SK-N-MC (cell line): ENCODE measurements at regions not wholly inside any gene's neighbourhood (a gene's known extent, or its start where the extent isn't known, plus 50 kb on each side); places are given as distances from the start of the nearest gene placed in this dataset.

Experiments used
- DNase-seq: peaks from one replicate; pipeline ENCODE4 v3.0.0-alpha.2; 2011; ENCODE audit warnings: low read depth, low spot score
- H3K27ac ChIP-seq: fragments of 200-600 bp; sonication (generic); 2 replicates; pipeline ENCODE4 v1.5.1; 2016; ENCODE audit warnings: mixed run types
- H3K36me3 ChIP-seq: fragments of 200-600 bp; sonication (generic); 2 replicates; pipeline ENCODE4 v1.6.1; 2017; ENCODE audit warnings: antibody characterized with exemption, low read length, mixed read lengths; ENCODE audit not compliant: insufficient read depth
- H3K4me3 ChIP-seq: fragments of 200-600 bp; sonication (generic); 2 replicates; pipeline ENCODE4 v1.5.1; 2016
- H3K9ac ChIP-seq: fragments of 200-600 bp; sonication (generic); 2 replicates; pipeline ENCODE4 v1.8.0; 2017; ENCODE audit warnings: mixed run types, mixed read lengths; ENCODE audit not compliant: insufficient read length
- H3K9me3 ChIP-seq: fragments of 200-600 bp; sonication (generic); 2 replicates; pipeline ENCODE4 v1.6.1; 2017; ENCODE audit warnings: low read depth, mild to moderate bottlenecking, antibody characterized with exemption, low read length, moderate library complexity, mixed read lengths
- EZH2 ChIP-seq: fragments of 200-600 bp; sonication (generic); IDR thresholded peaks from one replicate; pipeline ENCODE4 v1.6.1; 2017; ENCODE audit warnings: antibody characterized with exemption
- FOXP2 ChIP-seq: optimal IDR thresholded peaks from 2 replicates; pipeline ENCODE3; 2011; ENCODE audit warnings: mild to moderate bottlenecking, moderate library complexity; ENCODE audit not compliant: insufficient read depth; ENCODE audit errors: extremely low read length, control extremely low read depth
- POLR2AphosphoS5 ChIP-seq: IDR thresholded peaks from 2 replicates; pipeline ENCODE4 v1.6.1; 2012; ENCODE audit warnings: mild to moderate bottlenecking, low read depth, low read length, borderline replicate concordance

- DNase-seq = no peak
- no peaks in the 10 kb centered on the region for H3K36me3 ChIP-seq
- H3K4me3 ChIP-seq = no peak overlapping the region
- TF ChIP-seq POLR2AphosphoS5 = no peak
- no peak overlapping the region for H3K27ac ChIP-seq
- H3K9ac ChIP-seq = no peak overlapping the region
- no peaks in the 10 kb centered on the region for H3K9me3 ChIP-seq
These were observed 916.2 kb upstream of the B3GALT2 start for GRCh38 chr1:194102607-194103006.

GRCh38 chr1:194084755-194085154 lies 898.3 kb upstream of the B3GALT2 start:
- Histone ChIP-seq H3K27ac (no peak overlapping the region), H3K9ac (no peak overlapping the region), H3K9me3 (no peaks in the 10 kb centered on the region), H3K4me3 (no peak overlapping the region), H3K36me3 (no peaks in the 10 kb centered on the region)
- no peak for DNase-seq
- no peak for TF ChIP-seq FOXP2
- no peak for TF ChIP-seq POLR2AphosphoS5
- no peak for TF ChIP-seq EZH2

GRCh38 chr1:194081444-194081843 lies 895.0 kb upstream of the B3GALT2 start:
- TF ChIP-seq FOXP2 (no peak), POLR2AphosphoS5 (no peak; the same call in 1 of the 2 replicates), EZH2 (no peak)
- DNase-seq = peak; percentile 10
- H3K9ac ChIP-seq = no peak overlapping the region
- H3K4me3 ChIP-seq = no peak overlapping the region
- H3K27ac ChIP-seq = no peak overlapping the region
- no peaks in the 10 kb centered on the region for H3K36me3 ChIP-seq
- no peaks in the 10 kb centered on the region for H3K9me3 ChIP-seq

- no peak for DNase-seq
- Histone ChIP-seq H3K4me3 (no peak overlapping the region), H3K36me3 (no peaks in the 10 kb centered on the region), H3K9ac (no peak overlapping the region), H3K27ac (no peak overlapping the region), H3K9me3 (no peaks in the 10 kb centered on the region)
- TF ChIP-seq POLR2AphosphoS5 (no peak), FOXP2 (no peak), EZH2 (no peak)
These were observed 894.4 kb upstream of the B3GALT2 start for GRCh38 chr1:194080826-194081225.

- H3K36me3 ChIP-seq = no peaks in the 10 kb centered on the region
- no peak for TF ChIP-seq FOXP2
- no peak for TF ChIP-seq POLR2AphosphoS5
- no peak overlapping the region for H3K27ac ChIP-seq
- H3K9ac ChIP-seq = no peak overlapping the region
- no peaks in the 10 kb centered on the region for H3K9me3 ChIP-seq
- H3K4me3 ChIP-seq = no peak overlapping the region
- no peak for DNase-seq
These were observed 892.4 kb upstream of the B3GALT2 start for GRCh38 chr1:194078765-194079164.

GRCh38 chr1:194076646-194077045 lies 890.2 kb upstream of the B3GALT2 start:
- DNase-seq = peak; percentile 59
- Histone ChIP-seq H3K36me3 (no peaks in the 10 kb centered on the region), H3K9ac (no peak overlapping the region), H3K4me3 (no peak overlapping the region), H3K9me3 (no peaks in the 10 kb centered on the region), H3K27ac (no peak overlapping the region)
- TF ChIP-seq POLR2AphosphoS5 = no peak
- no peak for TF ChIP-seq FOXP2
- no peak for TF ChIP-seq EZH2

GRCh38 chr1:194073833-194074232 lies 887.4 kb upstream of the B3GALT2 start:
- TF ChIP-seq FOXP2 = no peak
- no peak for TF ChIP-seq EZH2
- TF ChIP-seq POLR2AphosphoS5 = no peak
- Histone ChIP-seq H3K27ac (no peak overlapping the region), H3K9ac (no peak overlapping the region), H3K4me3 (no peak overlapping the region), H3K36me3 (no peaks in the 10 kb centered on the region), H3K9me3 (no peaks in the 10 kb centered on the region)
- DNase-seq = no peak

- TF ChIP-seq FOXP2 = no peak
- no peak for TF ChIP-seq EZH2
- no peak for TF ChIP-seq POLR2AphosphoS5
- no peak overlapping the region for H3K4me3 ChIP-seq
- H3K9ac ChIP-seq = no peak overlapping the region
- H3K9me3 ChIP-seq = no peaks in the 10 kb centered on the region
- H3K36me3 ChIP-seq = no peaks in the 10 kb centered on the region
- H3K27ac ChIP-seq = no peak overlapping the region
- no peak for DNase-seq
These were observed 884.8 kb upstream of the B3GALT2 start for GRCh38 chr1:194071205-194071604.

GRCh38 chr1:194069831-194070218 lies 883.4 kb upstream of the B3GALT2 start:
- Histone ChIP-seq H3K9ac (no peak overlapping the region), H3K36me3 (no peaks in the 10 kb centered on the region), H3K27ac (no peak overlapping the region), H3K9me3 (no peaks in the 10 kb centered on the region), H3K4me3 (no peak overlapping the region)
- DNase-seq = no peak
- TF ChIP-seq FOXP2 (no peak), POLR2AphosphoS5 (no peak)
